GM12874 (cell line): ENCODE measurements at regions not wholly inside any gene's neighbourhood (a gene's known extent, or its start where the extent isn't known, plus 50 kb on each side); places are given as distances from the start of the nearest gene placed in this dataset.

ENCODE experiments used
- TF ChIP-seq, protein P1 (sequence below): IDR thresholded peaks from 2 replicates; pipeline ENCODE4 v1.5.1; 2011; ENCODE audit warnings: low read depth, mild to moderate bottlenecking, control low read depth, low read length, moderate library complexity; ENCODE audit not compliant: insufficient read depth

- TF ChIP-seq, protein P1, sequence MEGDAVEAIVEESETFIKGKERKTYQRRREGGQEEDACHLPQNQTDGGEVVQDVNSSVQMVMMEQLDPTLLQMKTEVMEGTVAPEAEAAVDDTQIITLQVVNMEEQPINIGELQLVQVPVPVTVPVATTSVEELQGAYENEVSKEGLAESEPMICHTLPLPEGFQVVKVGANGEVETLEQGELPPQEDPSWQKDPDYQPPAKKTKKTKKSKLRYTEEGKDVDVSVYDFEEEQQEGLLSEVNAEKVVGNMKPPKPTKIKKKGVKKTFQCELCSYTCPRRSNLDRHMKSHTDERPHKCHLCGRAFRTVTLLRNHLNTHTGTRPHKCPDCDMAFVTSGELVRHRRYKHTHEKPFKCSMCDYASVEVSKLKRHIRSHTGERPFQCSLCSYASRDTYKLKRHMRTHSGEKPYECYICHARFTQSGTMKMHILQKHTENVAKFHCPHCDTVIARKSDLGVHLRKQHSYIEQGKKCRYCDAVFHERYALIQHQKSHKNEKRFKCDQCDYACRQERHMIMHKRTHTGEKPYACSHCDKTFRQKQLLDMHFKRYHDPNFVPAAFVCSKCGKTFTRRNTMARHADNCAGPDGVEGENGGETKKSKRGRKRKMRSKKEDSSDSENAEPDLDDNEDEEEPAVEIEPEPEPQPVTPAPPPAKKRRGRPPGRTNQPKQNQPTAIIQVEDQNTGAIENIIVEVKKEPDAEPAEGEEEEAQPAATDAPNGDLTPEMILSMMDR = no peak
Observed at GRCh38 chr20:57998276-57998675, 230.2 kb downstream of the ANKRD60 start.

- TF ChIP-seq, protein P1 = no peak
Observed at GRCh38 chr20:57996936-57997890, 231.2 kb downstream of the ANKRD60 start.

DNA sequence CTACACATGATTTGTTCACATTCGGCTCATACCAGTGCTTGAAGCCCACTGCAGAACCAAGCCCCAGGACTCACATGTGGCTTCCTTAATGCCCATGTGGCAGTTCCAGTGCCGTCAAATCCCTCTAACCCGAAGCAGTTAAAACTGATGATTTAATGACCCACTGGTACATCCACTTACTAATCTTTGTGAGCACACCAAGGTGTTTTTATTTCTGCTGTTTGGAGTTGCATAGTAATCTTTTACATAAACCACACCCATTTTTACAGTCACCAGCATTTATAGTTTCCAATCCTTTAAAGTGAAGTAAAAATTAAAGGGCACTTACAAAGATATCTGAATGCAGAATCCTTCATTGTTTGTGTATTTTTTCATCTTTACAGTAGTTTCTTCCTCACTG, 232.0 kb downstream of the ANKRD60 start:
- TF ChIP-seq, protein P1 = no peak

DNA sequence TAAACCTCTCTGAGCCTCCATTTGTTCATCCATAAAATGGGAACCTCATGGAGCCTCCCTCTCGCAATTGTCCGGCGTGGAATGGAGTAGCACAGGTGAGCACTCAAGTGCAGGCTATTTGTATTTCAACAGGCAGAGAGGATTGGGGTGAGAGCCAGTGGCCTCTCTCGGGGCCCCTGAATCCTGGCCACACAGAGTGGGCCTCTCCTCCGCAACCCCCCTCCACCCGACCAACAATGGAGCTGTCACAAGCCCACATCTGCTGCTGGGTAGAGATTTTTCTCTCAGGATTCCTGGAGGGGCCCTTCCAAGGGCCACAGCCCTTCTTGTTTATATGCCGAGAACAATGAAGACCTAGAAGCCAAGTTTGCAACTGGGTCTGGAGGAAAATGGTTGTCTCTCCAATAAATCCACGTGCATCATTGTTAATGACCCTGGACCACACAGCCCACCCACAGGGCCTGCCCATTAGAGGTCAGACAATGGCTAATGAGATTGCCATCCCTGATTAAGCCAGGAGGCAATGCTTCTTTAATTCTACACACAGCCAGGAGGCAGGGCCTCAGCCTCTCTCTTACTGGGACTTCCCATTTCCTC, 233.0 kb downstream of the ANKRD60 start:
- TF ChIP-seq, protein P1 = no peak

DNA sequence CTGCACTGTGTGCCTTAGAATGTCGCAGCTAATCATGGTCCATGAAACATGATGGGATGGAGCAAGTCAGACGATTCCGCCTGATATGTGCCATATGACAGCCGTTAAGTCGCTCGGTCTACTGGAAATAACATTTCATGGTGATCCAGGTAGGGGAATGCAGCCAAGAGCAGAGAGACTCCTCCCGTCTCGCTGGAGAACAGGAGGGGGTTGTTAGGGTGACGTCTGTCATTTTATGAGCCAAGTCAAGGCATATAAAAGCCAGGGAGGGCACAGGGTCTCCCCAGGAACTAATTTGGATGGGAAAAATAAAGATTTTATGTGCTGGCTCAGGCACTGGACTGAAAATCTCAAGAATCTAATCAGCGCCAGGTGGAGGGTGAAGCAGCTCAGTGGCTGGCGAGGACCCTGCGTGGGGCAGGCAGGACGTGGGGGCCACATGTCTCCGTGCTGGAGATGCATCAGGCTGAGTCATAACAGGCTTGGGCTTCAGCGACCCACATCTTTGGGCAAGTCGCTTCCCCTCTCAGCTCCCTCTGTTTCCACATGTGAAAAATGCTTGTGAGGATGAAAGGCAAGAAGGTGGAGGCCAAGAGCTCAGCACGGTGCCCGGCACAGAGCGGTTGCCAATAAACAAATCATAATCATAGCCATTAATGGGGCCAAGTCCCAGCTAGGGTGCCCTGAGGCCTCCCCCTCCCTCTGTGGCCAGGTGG, 234.6 kb downstream of the ANKRD60 start:
- TF ChIP-seq, protein P1 = no peak

GRCh38 chr20:57991211-57991881, 237.1 kb downstream of the ANKRD60 start:
- TF ChIP-seq, protein P1 = no peak
